ENCODE measurements at regions not wholly inside any gene's neighbourhood (a gene's known extent, or its start where the extent isn't known, plus 50 kb on each side); places are given as distances from the start of the nearest gene placed in this dataset.

- no peak for DNase-seq (ENCODE audit: low spot score)
Measured at GRCh38 chr10:121662531-121662930, 64.3 kb upstream of the FGFR2 start.

GRCh38 chr10:121661451-121661851 is 63.2 kb upstream of the FGFR2 start:
- no peak for DNase-seq (ENCODE audit: low spot score)

- DNase-seq (ENCODE audit: low spot score), result no peak
Measured at GRCh38 chr10:121659236-121659635, 61.0 kb upstream of the FGFR2 start.

- DNase-seq (ENCODE audit: low spot score), result no peak
Measured at GRCh38 chr10:121658611-121659010, 60.4 kb upstream of the FGFR2 start.

- no peak for DNase-seq (ENCODE audit: low spot score)
Measured at GRCh38 chr10:121658111-121658510, 59.9 kb upstream of the FGFR2 start.

- DNase-seq (ENCODE audit: low spot score), result no peak
Measured at GRCh38 chr10:121655254-121656144, 57.3 kb upstream of the FGFR2 start.

GRCh38 chr10:121654021-121654545 is 55.8 kb upstream of the FGFR2 start:
- DNase-seq (ENCODE audit: low spot score), result no peak

GRCh38 chr10:121653608-121654007 is 55.4 kb upstream of the FGFR2 start:
- DNase-seq (ENCODE audit: low spot score), result no peak

GRCh38 chr10:121648493-121648892 is 50.2 kb upstream of the FGFR2 start:
- no peak for DNase-seq (ENCODE audit: low spot score)

GRCh38 chr10:121648059-121648458 is 49.8 kb upstream of the FGFR2 start:
- no peak for DNase-seq (ENCODE audit: low spot score)

All from umbilical cord (tissue), 1 donor.